ENCODE measurements at regions not wholly inside any gene's neighbourhood (a gene's known extent, or its start where the extent isn't known, plus 50 kb on each side); places are given as distances from the start of the nearest gene placed in this dataset.

DNA sequence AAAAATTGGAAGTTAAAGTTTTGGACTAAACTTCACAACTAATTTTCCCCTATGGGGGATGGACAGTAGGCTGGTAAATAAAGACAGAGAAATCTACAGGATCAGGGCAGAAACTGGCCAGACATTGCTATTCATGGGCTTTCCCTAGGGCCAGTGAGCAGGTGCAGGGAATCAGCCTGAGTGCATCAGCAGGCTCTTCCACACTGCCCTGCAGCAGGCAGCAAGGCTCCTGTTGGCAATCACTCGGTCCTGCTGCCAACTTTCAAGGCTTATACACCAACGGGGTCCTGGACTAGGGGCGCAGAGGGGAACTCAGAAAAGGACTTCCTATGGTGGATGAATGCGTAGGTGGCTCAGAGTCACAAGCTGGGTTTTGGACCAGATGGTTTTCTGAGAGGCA lies 59.8 kb upstream of the NHSL1 start:
- TF ChIP-seq, protein P1, sequence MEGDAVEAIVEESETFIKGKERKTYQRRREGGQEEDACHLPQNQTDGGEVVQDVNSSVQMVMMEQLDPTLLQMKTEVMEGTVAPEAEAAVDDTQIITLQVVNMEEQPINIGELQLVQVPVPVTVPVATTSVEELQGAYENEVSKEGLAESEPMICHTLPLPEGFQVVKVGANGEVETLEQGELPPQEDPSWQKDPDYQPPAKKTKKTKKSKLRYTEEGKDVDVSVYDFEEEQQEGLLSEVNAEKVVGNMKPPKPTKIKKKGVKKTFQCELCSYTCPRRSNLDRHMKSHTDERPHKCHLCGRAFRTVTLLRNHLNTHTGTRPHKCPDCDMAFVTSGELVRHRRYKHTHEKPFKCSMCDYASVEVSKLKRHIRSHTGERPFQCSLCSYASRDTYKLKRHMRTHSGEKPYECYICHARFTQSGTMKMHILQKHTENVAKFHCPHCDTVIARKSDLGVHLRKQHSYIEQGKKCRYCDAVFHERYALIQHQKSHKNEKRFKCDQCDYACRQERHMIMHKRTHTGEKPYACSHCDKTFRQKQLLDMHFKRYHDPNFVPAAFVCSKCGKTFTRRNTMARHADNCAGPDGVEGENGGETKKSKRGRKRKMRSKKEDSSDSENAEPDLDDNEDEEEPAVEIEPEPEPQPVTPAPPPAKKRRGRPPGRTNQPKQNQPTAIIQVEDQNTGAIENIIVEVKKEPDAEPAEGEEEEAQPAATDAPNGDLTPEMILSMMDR (IDR thresholded peaks at IDR 0.05 in 8 of 11, conservative IDR thresholded peaks at IDR 0.05 in 3 of 11), result no peak
- no peak for TF ChIP-seq POLR2A (IDR thresholded peaks at IDR 0.05)

Data from spleen (tissue), 7 donors.